Prostate gland (tissue), 2 donors: ENCODE measurements at regions not wholly inside any gene's neighbourhood (a gene's known extent, or its start where the extent isn't known, plus 50 kb on each side); places are given as distances from the start of the nearest gene placed in this dataset.

Experiments used
- CTCF ChIP-seq, 4 experiments: fragments of 200-600 bp in 2 of 4; fragments of 450-650 bp in 2 of 4; sonication (generic) in 2 of 4; IDR thresholded peaks; 1 replicate in 3 of 4; 2 replicates in 1 of 4; pipeline ENCODE4 v1.5.1; 2016 to 2019; ENCODE audit warnings: antibody characterized with exemption in 4 of 4, mild to moderate bottlenecking in 2 of 4, moderate library complexity in 2 of 4
- POLR2A ChIP-seq: fragments of 450-650 bp; IDR thresholded peaks from one replicate; pipeline ENCODE4 v1.6.1; 2016; ENCODE audit warnings: antibody characterized with exemption, mild to moderate bottlenecking
- POLR2AphosphoS5 ChIP-seq: sonication (generic); formaldehyde crosslinking; IDR thresholded peaks from one replicate; pipeline ENCODE4 v1.6.1; 2017; ENCODE audit warnings: antibody characterized with exemption

GRCh38 chr1:82778612-82779011 is 977.9 kb downstream of the ADGRL2 start:
- no peak for TF ChIP-seq CTCF (IDR thresholded peaks at IDR 0.05)
- no peak for TF ChIP-seq POLR2A
- TF ChIP-seq POLR2AphosphoS5, result no peak
